A549 (cell line): ENCODE measurements at regions not wholly inside any gene's neighbourhood (a gene's known extent, or its start where the extent isn't known, plus 50 kb on each side); places are given as distances from the start of the nearest gene placed in this dataset.
A peak's percentile ranks its signal among the peaks of the same experiment; 100 is the strongest.

Experiments
- ATAC-seq, 2 experiments: fragments of 200-7000 bp in 1 of 2; fragments of >200 bp in 1 of 2; cut with Nextera tagmentation in 1 of 2; cut with Tn5 transposase in 1 of 2; 3 replicates each; pipeline versions ENCODE4 v1.8.0 to v1.9.1; 2018 to 2020; ENCODE audit warnings: mild to moderate bottlenecking in 1 of 2, moderate library complexity in 1 of 2
- CTCF ChIA-PET: fragments of 300-600 bp; sonication (Branson Sonifier 250); formaldehyde crosslinking; extraction: SDS; loops from one replicate; lab custom pipeline; 2021; ENCODE audit warnings: antibody characterized with exemption, inconsistent platforms; lab: Yijun Ruan, JAX
- POLR2A ChIA-PET: fragments of 350-600 bp; formaldehyde crosslinking; extraction: SDS; loops from one replicate; lab custom pipeline; 2021; ENCODE audit warnings: antibody characterized with exemption, inconsistent platforms; lab: Yijun Ruan, JAX
- DNase-seq, 2 experiments: peaks; one replicate each; pipeline versions ENCODE4 v3.0.0 to v3.0.0-alpha.2; 2011 to 2016; ENCODE audit warnings: low read depth in 1 of 2, low spot score in 1 of 2
- FAIRE-seq: peaks from 2 replicates; lab custom pipeline; 2011; peaks lifted over from hg19 to GRCh38; lab: Jason Lieb, UNC
- H3K27ac ChIP-seq, 2 experiments: fragments of >200 bp; sonication (Bioruptor Twin); formaldehyde crosslinking; 3 replicates each; pipeline ENCODE4 v1.5.1; 2016 to 2017
- H3K4me1 ChIP-seq: fragments of >200 bp; sonication (Bioruptor Twin); formaldehyde crosslinking; 3 replicates; pipeline ENCODE4 v1.6.1; 2016
- H3K4me2 ChIP-seq: fragments of >200 bp; sonication (Bioruptor Twin); formaldehyde crosslinking; 3 replicates; pipeline ENCODE4 v1.6.1; 2016
- H3K4me3 ChIP-seq: fragments of >200 bp; sonication (Bioruptor Twin); formaldehyde crosslinking; 3 replicates; pipeline ENCODE4 v1.5.1; 2016
- H3K9me3 ChIP-seq: fragments of >200 bp; sonication (Bioruptor Twin); formaldehyde crosslinking; 3 replicates; pipeline ENCODE4 v1.6.1; 2016
- ATOH8 ChIP-seq: fragments of 250-450 bp; sonication (Bioruptor Pico); IDR thresholded peaks from 2 replicates; pipeline ENCODE4 v1.5.0; 2020; ENCODE audit warnings: low read depth, mild to moderate bottlenecking, moderate library complexity
- CBX8 ChIP-seq: fragments of 200-600 bp; sonication (generic); IDR thresholded peaks from 2 replicates; pipeline ENCODE4 v1.6.1; 2016
- CEBPB ChIP-seq, 2 experiments: fragments of >200 bp in 1 of 2; sonication (Bioruptor Twin) in 1 of 2; formaldehyde crosslinking in 1 of 2; IDR thresholded peaks; 2 replicates each; pipeline ENCODE4 v1.6.1; 2012 to 2016
- FOSB ChIP-seq: fragments of 250-450 bp; sonication (Bioruptor Pico); IDR thresholded peaks from 2 replicates; pipeline ENCODE4 v1.5.0; 2020; ENCODE audit warnings: mild to moderate bottlenecking, moderate library complexity
- GATA3 ChIP-seq: IDR thresholded peaks from 2 replicates; pipeline ENCODE4 v1.6.1; 2012; ENCODE audit warnings: borderline replicate concordance
- HOXA7 ChIP-seq: fragments of 250-450 bp; sonication (Bioruptor Pico); IDR thresholded peaks from 2 replicates; pipeline ENCODE4 v1.5.0; 2020; ENCODE audit warnings: mild to moderate bottlenecking, moderate library complexity
- KDM1A ChIP-seq: fragments of 200-600 bp; sonication (generic); IDR thresholded peaks from 2 replicates; pipeline ENCODE4 v1.6.1; 2016; ENCODE audit warnings: low read depth, mild to moderate bottlenecking
- KDM5A ChIP-seq: fragments of 200-600 bp; sonication (generic); IDR thresholded peaks from 2 replicates; pipeline ENCODE4 v1.6.1; 2016; ENCODE audit warnings: antibody characterized with exemption, mild to moderate bottlenecking
- MAZ ChIP-seq: fragments of 150-350 bp; IDR thresholded peaks from 2 replicates; pipeline ENCODE4 v1.6.1; 2014; ENCODE audit warnings: antibody characterized with exemption, low read depth, low read length, borderline replicate concordance
- MYC ChIP-seq: IDR thresholded peaks from 2 replicates; pipeline ENCODE4 v1.6.1; 2012; ENCODE audit warnings: mild to moderate bottlenecking, inconsistent platforms, low read length, improper control_type of control experiment, borderline replicate concordance
- NR3C1 ChIP-seq: fragments of >200 bp; sonication (Bioruptor Twin); formaldehyde crosslinking; IDR thresholded peaks from 3 replicates; pipeline ENCODE4 v1.6.1; 2017
- PHF8 ChIP-seq: fragments of 200-600 bp; sonication (generic); IDR thresholded peaks from 2 replicates; pipeline ENCODE4 v1.6.1; 2016; ENCODE audit warnings: low read depth, mild to moderate bottlenecking, antibody characterized with exemption, moderate library complexity, borderline replicate concordance
- RCOR1 ChIP-seq: fragments of 150-350 bp; IDR thresholded peaks from 2 replicates; pipeline ENCODE4 v1.6.1; 2014; ENCODE audit warnings: antibody characterized with exemption, low read length, low read depth
- RFX5 ChIP-seq: fragments of 450-650 bp; IDR thresholded peaks from 2 replicates; pipeline ENCODE4 v1.7.1; 2014; ENCODE audit warnings: antibody characterized with exemption, mild to moderate bottlenecking, moderate library complexity
- RNF2 ChIP-seq: fragments of 200-600 bp; sonication (generic); IDR thresholded peaks from 2 replicates; pipeline ENCODE4 v1.6.1; 2016; ENCODE audit warnings: low read depth, mild to moderate bottlenecking, antibody characterized with exemption, moderate library complexity, borderline replicate concordance
- SMC3 ChIP-seq: fragments of >200 bp; sonication (Bioruptor Twin); formaldehyde crosslinking; IDR thresholded peaks from 3 replicates; pipeline ENCODE4 v1.6.1; 2018; ENCODE audit warnings: inconsistent platforms
- SREBF2 ChIP-seq: fragments of 450-650 bp; IDR thresholded peaks from 2 replicates; pipeline ENCODE4 v1.6.1; 2014; ENCODE audit warnings: mild to moderate bottlenecking, moderate library complexity
- TFCP2L1 ChIP-seq: fragments of 250-450 bp; sonication (Bioruptor Pico); IDR thresholded peaks from 2 replicates; pipeline ENCODE4 v1.5.0; 2021; ENCODE audit warnings: mild to moderate bottlenecking
- TP53 ChIP-seq: fragments of 250-450 bp; sonication (Bioruptor Pico); IDR thresholded peaks from 2 replicates; pipeline ENCODE4 v1.5.0; 2021; ENCODE audit warnings: mild to moderate bottlenecking, moderate library complexity
- WGBS: methylation state at CpG from one replicate; pipeline ENCODE4 v1.1.6; 2017; ENCODE audit errors: missing lambda C conversion rate; 5-methylcytosine and 5-hydroxymethylcytosine counted together
- TF ChIP-seq, protein P1 (sequence below): fragments of >200 bp; sonication (Bioruptor Twin); formaldehyde crosslinking; IDR thresholded peaks from 3 replicates; pipeline ENCODE4 v1.6.1; 2016
- TF ChIP-seq, protein P2 (sequence below): fragments of 200-600 bp; sonication (generic); IDR thresholded peaks from 2 replicates; pipeline ENCODE4 v1.6.1; 2016; ENCODE audit warnings: antibody characterized with exemption, mild to moderate bottlenecking, moderate library complexity
- TF ChIP-seq, protein P3 (sequence below): IDR thresholded peaks from 2 replicates; pipeline ENCODE4 v1.6.1; 2012; ENCODE audit warnings: low read depth, borderline replicate concordance
- TF ChIP-seq, protein P4 (sequence below): IDR thresholded peaks from 2 replicates; pipeline ENCODE4 v1.6.1; 2012
- TF ChIP-seq, protein P5 (sequence below): fragments of 250-450 bp; sonication (Bioruptor Pico); IDR thresholded peaks from 2 replicates; pipeline ENCODE4 v1.5.0; 2021; ENCODE audit warnings: mild to moderate bottlenecking, moderate library complexity, borderline replicate concordance
- TF ChIP-seq, protein P6 (sequence below): fragments of 150-350 bp; IDR thresholded peaks from 2 replicates; pipeline ENCODE4 v1.6.1; 2014; ENCODE audit warnings: low read depth, mild to moderate bottlenecking, low read length

DNA sequence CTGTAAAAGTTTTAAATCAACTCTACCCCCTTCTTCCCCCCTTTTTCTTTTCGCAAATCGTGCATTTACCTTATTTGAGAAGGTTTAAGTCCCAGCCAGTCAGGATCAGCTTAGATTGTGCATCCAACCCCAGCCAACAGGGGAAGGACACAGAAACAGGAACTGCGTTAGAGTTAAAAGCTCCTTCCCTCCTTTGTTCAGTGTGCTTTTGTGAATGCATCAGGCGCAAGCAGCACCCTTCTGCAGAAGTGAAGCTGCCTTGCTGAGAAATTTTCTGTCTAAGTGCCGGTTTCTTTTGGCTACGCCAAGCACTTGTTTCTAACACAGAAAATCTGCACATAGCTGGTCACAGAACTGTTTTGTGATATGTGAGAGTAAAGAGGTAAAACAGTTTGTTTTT, 56.2 kb upstream of the PRRC2C start:
- FAIRE-seq (no peak), DNase-seq (no peak), ATAC-seq (no peak)
- POLR2A ChIA-PET = no interaction called here
- Histone ChIP-seq H3K27ac (no peak overlapping the region), H3K4me1 (peaks cover 12% of the 10 kb centered on the region), H3K9me3 (no peaks in the 10 kb centered on the region), H3K4me2 (no peak overlapping the region)
- WGBS = 78% methylated on average over 6 of the region's 6 CpGs
- no peak for TF ChIP-seq PHF8
- no peak for TF ChIP-seq MAZ
- TF ChIP-seq GATA3 = no peak
- TF ChIP-seq TFCP2L1 (CRISPR knock-in tag) = no peak
- TF ChIP-seq FOSB = no peak
- TF ChIP-seq MYC = no peak
- TF ChIP-seq RCOR1 = no peak
- TF ChIP-seq ATOH8 = no peak
- TF ChIP-seq CBX8 = no peak
- no peak for TF ChIP-seq SREBF2
- TF ChIP-seq, all 56 proteins: peak for 0
- CTCF ChIA-PET = no interaction called here
- H3K4me3 ChIP-seq = no peak overlapping the region

DNA sequence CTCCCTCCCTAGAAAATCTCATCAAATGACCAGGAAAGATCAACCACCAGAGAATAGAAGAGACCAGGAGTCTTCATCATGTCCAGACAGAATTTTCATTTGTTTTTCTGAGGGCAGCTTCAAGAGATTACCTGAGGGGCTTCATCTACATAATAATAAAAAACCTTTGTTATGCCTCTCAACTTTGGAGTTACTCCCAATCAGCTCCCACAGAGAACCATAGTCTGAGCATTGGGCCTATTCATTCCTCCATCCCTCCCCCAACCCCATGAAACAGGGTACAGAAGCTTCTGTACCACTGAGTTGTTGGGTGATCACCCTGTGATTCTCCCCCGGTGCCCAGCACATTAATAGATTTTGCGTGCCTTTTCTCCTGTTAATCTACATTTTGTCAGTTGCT, 53.3 kb upstream of the PRRC2C start:
- Histone ChIP-seq H3K27ac (peak overlapping the region in 1 of 2 experiments; percentile 45; a peak in 1 of 6 replicates), H3K9me3 (no peaks in the 10 kb centered on the region), H3K4me1 (peaks cover 29% of the 10 kb centered on the region)
- POLR2A ChIA-PET = no interaction called here
- 96% methylated on average over 2 of the region's 2 CpGs for WGBS
- CTCF ChIA-PET = no interaction called here
- no peak for TF ChIP-seq TP53 (CRISPR knock-in tag)
- no peak for TF ChIP-seq PHF8
- TF ChIP-seq, protein P1, sequence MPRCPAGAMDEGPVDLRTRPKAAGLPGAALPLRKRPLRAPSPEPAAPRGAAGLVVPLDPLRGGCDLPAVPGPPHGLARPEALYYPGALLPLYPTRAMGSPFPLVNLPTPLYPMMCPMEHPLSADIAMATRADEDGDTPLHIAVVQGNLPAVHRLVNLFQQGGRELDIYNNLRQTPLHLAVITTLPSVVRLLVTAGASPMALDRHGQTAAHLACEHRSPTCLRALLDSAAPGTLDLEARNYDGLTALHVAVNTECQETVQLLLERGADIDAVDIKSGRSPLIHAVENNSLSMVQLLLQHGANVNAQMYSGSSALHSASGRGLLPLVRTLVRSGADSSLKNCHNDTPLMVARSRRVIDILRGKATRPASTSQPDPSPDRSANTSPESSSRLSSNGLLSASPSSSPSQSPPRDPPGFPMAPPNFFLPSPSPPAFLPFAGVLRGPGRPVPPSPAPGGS = no peak
- TF ChIP-seq, protein P2, sequence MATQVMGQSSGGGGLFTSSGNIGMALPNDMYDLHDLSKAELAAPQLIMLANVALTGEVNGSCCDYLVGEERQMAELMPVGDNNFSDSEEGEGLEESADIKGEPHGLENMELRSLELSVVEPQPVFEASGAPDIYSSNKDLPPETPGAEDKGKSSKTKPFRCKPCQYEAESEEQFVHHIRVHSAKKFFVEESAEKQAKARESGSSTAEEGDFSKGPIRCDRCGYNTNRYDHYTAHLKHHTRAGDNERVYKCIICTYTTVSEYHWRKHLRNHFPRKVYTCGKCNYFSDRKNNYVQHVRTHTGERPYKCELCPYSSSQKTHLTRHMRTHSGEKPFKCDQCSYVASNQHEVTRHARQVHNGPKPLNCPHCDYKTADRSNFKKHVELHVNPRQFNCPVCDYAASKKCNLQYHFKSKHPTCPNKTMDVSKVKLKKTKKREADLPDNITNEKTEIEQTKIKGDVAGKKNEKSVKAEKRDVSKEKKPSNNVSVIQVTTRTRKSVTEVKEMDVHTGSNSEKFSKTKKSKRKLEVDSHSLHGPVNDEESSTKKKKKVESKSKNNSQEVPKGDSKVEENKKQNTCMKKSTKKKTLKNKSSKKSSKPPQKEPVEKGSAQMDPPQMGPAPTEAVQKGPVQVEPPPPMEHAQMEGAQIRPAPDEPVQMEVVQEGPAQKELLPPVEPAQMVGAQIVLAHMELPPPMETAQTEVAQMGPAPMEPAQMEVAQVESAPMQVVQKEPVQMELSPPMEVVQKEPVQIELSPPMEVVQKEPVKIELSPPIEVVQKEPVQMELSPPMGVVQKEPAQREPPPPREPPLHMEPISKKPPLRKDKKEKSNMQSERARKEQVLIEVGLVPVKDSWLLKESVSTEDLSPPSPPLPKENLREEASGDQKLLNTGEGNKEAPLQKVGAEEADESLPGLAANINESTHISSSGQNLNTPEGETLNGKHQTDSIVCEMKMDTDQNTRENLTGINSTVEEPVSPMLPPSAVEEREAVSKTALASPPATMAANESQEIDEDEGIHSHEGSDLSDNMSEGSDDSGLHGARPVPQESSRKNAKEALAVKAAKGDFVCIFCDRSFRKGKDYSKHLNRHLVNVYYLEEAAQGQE = no peak
- no peak for TF ChIP-seq CEBPB (IDR thresholded peaks at IDR 0.05)
- TF ChIP-seq ATOH8 = no peak
- TF ChIP-seq SREBF2 = no peak
- TF ChIP-seq HOXA7 = no peak
- TF ChIP-seq, protein P3, sequence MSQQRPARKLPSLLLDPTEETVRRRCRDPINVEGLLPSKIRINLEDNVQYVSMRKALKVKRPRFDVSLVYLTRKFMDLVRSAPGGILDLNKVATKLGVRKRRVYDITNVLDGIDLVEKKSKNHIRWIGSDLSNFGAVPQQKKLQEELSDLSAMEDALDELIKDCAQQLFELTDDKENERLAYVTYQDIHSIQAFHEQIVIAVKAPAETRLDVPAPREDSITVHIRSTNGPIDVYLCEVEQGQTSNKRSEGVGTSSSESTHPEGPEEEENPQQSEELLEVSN = no peak
- no peak for TF ChIP-seq RFX5
- TF ChIP-seq RNF2 = no peak
- no peak for TF ChIP-seq NR3C1
- TF ChIP-seq, protein P4, sequence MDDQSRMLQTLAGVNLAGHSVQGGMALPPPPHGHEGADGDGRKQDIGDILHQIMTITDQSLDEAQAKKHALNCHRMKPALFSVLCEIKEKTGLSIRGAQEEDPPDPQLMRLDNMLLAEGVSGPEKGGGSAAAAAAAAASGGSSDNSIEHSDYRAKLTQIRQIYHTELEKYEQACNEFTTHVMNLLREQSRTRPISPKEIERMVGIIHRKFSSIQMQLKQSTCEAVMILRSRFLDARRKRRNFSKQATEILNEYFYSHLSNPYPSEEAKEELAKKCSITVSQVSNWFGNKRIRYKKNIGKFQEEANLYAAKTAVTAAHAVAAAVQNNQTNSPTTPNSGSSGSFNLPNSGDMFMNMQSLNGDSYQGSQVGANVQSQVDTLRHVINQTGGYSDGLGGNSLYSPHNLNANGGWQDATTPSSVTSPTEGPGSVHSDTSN = no peak
- TF ChIP-seq SMC3 = no peak
- no peak for TF ChIP-seq MAZ
- TF ChIP-seq, protein P5, sequence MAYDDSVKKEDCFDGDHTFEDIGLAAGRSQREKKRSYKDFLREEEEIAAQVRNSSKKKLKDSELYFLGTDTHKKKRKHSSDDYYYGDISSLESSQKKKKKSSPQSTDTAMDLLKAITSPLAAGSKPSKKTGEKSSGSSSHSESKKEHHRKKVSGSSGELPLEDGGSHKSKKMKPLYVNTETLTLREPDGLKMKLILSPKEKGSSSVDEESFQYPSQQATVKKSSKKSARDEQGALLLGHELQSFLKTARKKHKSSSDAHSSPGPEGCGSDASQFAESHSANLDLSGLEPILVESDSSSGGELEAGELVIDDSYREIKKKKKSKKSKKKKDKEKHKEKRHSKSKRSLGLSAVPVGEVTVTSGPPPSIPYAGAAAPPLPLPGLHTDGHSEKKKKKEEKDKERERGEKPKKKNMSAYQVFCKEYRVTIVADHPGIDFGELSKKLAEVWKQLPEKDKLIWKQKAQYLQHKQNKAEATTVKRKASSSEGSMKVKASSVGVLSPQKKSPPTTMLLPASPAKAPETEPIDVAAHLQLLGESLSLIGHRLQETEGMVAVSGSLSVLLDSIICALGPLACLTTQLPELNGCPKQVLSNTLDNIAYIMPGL (CRISPR knock-in tag) = no peak
- TF ChIP-seq KDM5A = no peak
- TF ChIP-seq, protein P6, sequence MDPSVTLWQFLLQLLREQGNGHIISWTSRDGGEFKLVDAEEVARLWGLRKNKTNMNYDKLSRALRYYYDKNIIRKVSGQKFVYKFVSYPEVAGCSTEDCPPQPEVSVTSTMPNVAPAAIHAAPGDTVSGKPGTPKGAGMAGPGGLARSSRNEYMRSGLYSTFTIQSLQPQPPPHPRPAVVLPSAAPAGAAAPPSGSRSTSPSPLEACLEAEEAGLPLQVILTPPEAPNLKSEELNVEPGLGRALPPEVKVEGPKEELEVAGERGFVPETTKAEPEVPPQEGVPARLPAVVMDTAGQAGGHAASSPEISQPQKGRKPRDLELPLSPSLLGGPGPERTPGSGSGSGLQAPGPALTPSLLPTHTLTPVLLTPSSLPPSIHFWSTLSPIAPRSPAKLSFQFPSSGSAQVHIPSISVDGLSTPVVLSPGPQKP = no peak
- TF ChIP-seq KDM1A = no peak
- TF ChIP-seq, all 56 proteins: peak for 0
- DNase-seq (no peak), ATAC-seq (no peak), FAIRE-seq (no peak)
- no peak overlapping the region for H3K4me3 ChIP-seq
- no peak overlapping the region for H3K4me2 ChIP-seq
